ENCODE measurements at regions not wholly inside any gene's neighbourhood (a gene's known extent, or its start where the extent isn't known, plus 50 kb on each side); places are given as distances from the start of the nearest gene placed in this dataset.

DNA sequence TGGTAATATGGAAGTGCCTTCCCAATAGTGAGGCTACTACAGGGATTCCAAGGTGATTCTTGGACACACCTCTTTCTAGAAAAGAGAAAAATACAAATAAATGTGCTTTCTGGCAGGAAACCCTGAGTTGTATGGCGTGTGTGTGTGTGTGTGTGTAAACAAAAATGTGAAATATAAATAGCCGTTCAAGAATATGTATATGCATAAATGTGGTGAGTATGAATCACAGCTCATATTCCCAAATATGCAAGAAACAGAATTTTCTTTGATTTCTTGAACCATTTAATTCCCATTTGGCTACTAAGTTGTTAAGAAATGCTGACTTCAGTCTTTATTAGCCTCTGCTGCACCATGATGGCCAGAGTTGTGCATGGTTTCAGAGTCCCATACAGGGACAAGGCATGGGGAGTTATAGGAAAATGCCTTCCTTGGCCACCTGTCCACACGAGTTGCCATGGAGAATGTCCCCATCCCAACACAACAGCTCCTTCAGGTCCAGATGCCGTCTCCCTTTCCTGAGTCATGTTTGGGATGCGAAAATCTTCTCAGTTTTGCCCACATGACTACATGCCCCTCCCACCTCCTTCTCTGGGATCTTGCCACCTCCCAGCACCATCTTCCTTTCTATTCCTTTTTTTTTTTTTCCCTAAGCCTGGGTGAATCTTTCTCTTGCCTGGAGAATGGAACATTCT is 312.4 kb upstream of the ECI2 start:
- no peaks in the 10 kb centered on the region for H3K79me2 ChIP-seq (ENCODE audit: control insufficient read depth, insufficient read depth, low read length, poor library complexity)
- H2BK12ac ChIP-seq (ENCODE audit: low read length): peak overlapping the region; percentile 77
- H4K91ac ChIP-seq (ENCODE audit: low read depth, low read length): no peak overlapping the region
- H3K27ac ChIP-seq (ENCODE audit: low read depth, low read length): no peak overlapping the region
- no peak overlapping the region for H3K18ac ChIP-seq (ENCODE audit: low read length)
- H3K14ac ChIP-seq (ENCODE audit: low read length): no peak overlapping the region
- H3K36me3 ChIP-seq (ENCODE audit: control insufficient read depth in 1 of 2, insufficient read depth in 2 of 2, low read length in 2 of 2): no peaks in the 10 kb centered on the region
- no peak overlapping the region for H4K12ac ChIP-seq (ENCODE audit: low read depth, low read length)
- no peak overlapping the region for H4K8ac ChIP-seq (ENCODE audit: low read depth, low read length)
- H3K4me1 ChIP-seq (ENCODE audit: control insufficient read depth in 1 of 2, insufficient read depth in 2 of 2, low read length in 2 of 2): no peaks in the 10 kb centered on the region
- H3K4ac ChIP-seq (ENCODE audit: low read depth, low read length): no peak overlapping the region
- H3K4me2 ChIP-seq (ENCODE audit: low read length): no peak overlapping the region
- H2AK5ac ChIP-seq (ENCODE audit: low read length): no peak overlapping the region
- H2BK120ac ChIP-seq (ENCODE audit: insufficient read depth, low read length, poor library complexity): no peak overlapping the region
- H3K4me3 ChIP-seq (ENCODE audit: low read depth, low read length): no peak overlapping the region
- H3K9me3 ChIP-seq (ENCODE audit: insufficient read depth, low read depth, low read length): no peaks in the 10 kb centered on the region
- no peaks in the 10 kb centered on the region for H3K27me3 ChIP-seq (ENCODE audit: insufficient read depth, low read length)
- no peak overlapping the region for H3K23ac ChIP-seq (ENCODE audit: low read length)
- no peak overlapping the region for H2BK5ac ChIP-seq (ENCODE audit: low read depth, low read length, poor library complexity)
- no peaks in the 10 kb centered on the region for H3K79me1 ChIP-seq (ENCODE audit: low read length)
- H3K9ac ChIP-seq (ENCODE audit: low read length): no peak overlapping the region
- DNase-seq: peak; percentile 82 to 91
- H2AFZ ChIP-seq (ENCODE audit: insufficient read depth, low read length, poor library complexity): no peak overlapping the region
- no CpG with 5 or more reads among the region's 5 CpGs for WGBS (ENCODE audit: extremely low coverage, insufficient coverage, insufficient read length)

DNA sequence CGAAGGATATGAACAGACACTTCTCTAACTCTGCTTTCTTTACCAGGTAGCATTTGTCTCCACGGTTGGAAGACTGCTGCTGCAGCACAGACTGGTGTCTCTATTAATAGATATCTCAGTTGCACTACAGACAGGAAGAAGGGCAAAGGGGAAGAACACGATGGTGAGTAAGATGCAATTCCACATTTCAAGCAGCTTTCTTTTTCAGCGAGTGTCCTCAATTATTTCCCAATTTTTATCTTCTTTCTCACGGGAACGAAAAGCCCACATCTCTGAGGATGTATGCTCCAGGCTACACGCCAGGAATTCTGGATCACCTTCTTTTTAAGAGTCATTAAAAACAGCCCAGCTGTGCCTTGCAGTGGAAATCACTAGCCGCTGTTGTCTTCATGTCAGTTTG is 311.6 kb upstream of the ECI2 start:
- Histone ChIP-seq H3K27me3 (ENCODE audit: insufficient read depth, low read length) (no peaks in the 10 kb centered on the region), H3K79me1 (ENCODE audit: low read length) (no peaks in the 10 kb centered on the region), H2BK5ac (ENCODE audit: low read depth, low read length, poor library complexity) (no peak overlapping the region), H3K79me2 (ENCODE audit: control insufficient read depth, insufficient read depth, low read length, poor library complexity) (no peaks in the 10 kb centered on the region), H3K4me3 (ENCODE audit: low read depth, low read length) (no peak overlapping the region), H3K4ac (ENCODE audit: low read depth, low read length) (no peak overlapping the region), H3K9ac (ENCODE audit: low read length) (no peak overlapping the region), H2AK5ac (ENCODE audit: low read length) (no peak overlapping the region), H2AFZ (ENCODE audit: insufficient read depth, low read length, poor library complexity) (no peak overlapping the region), H3K14ac (ENCODE audit: low read length) (no peak overlapping the region), H3K23ac (ENCODE audit: low read length) (no peak overlapping the region), H3K9me3 (ENCODE audit: insufficient read depth, low read depth, low read length) (no peaks in the 10 kb centered on the region), H2BK12ac (ENCODE audit: low read length) (no peak overlapping the region), H3K18ac (ENCODE audit: low read length) (no peak overlapping the region), H3K27ac (ENCODE audit: low read depth, low read length) (no peak overlapping the region), H3K4me2 (ENCODE audit: low read length) (no peak overlapping the region), H4K8ac (ENCODE audit: low read depth, low read length) (no peak overlapping the region), H3K36me3 (ENCODE audit: control insufficient read depth in 1 of 2, insufficient read depth in 2 of 2, low read length in 2 of 2) (no peaks in the 10 kb centered on the region), H3K4me1 (ENCODE audit: control insufficient read depth in 1 of 2, insufficient read depth in 2 of 2, low read length in 2 of 2) (no peaks in the 10 kb centered on the region), H4K91ac (ENCODE audit: low read depth, low read length) (no peak overlapping the region), H2BK120ac (ENCODE audit: insufficient read depth, low read length, poor library complexity) (no peak overlapping the region), H4K12ac (ENCODE audit: low read depth, low read length) (no peak overlapping the region)
- WGBS (ENCODE audit: extremely low coverage, insufficient coverage, insufficient read length): no CpG with 5 or more reads among the region's 8 CpGs
- DNase-seq: peak; percentile 85 to 97

DNA sequence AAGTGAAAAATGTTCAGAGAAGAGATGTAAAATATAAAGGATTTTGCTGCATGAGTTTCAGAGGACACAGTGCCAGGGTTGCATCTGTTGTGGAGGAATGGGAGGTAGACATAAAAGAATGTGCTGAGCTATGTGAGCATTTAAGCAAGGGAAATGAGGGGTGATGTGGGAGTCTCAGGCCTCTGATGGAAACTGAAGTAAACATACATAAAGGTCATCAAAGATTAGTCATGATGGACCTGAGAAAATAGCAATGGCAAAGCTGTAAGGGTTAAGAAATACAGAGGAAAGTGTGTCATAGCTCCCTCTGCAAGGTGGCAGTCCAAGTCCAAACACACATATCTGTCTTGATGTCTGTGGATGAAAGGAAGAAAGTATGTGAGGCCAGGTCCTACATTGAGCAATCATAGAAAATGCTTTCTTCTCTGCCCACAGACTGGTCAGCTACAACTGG is 306.6 kb upstream of the ECI2 start:
- H4K91ac ChIP-seq (ENCODE audit: low read depth, low read length): no peak overlapping the region
- peaks cover 2% of the 10 kb centered on the region for H3K79me1 ChIP-seq (ENCODE audit: low read length)
- no peak overlapping the region for H2BK12ac ChIP-seq (ENCODE audit: low read length)
- no peak overlapping the region for H3K9ac ChIP-seq (ENCODE audit: low read length)
- no peak overlapping the region for H3K4ac ChIP-seq (ENCODE audit: low read depth, low read length)
- H3K4me2 ChIP-seq (ENCODE audit: low read length): no peak overlapping the region
- H3K23ac ChIP-seq (ENCODE audit: low read length): no peak overlapping the region
- H2AFZ ChIP-seq (ENCODE audit: insufficient read depth, low read length, poor library complexity): no peak overlapping the region
- no peaks in the 10 kb centered on the region for H3K36me3 ChIP-seq (ENCODE audit: control insufficient read depth in 1 of 2, insufficient read depth in 2 of 2, low read length in 2 of 2)
- H3K27ac ChIP-seq (ENCODE audit: low read depth, low read length): no peak overlapping the region
- no peaks in the 10 kb centered on the region for H3K9me3 ChIP-seq (ENCODE audit: insufficient read depth, low read depth, low read length)
- no peaks in the 10 kb centered on the region for H3K27me3 ChIP-seq (ENCODE audit: insufficient read depth, low read length)
- H2AK5ac ChIP-seq (ENCODE audit: low read length): no peak overlapping the region
- H3K79me2 ChIP-seq (ENCODE audit: control insufficient read depth, insufficient read depth, low read length, poor library complexity): no peaks in the 10 kb centered on the region
- no peak overlapping the region for H3K4me3 ChIP-seq (ENCODE audit: low read depth, low read length)
- H4K12ac ChIP-seq (ENCODE audit: low read depth, low read length): no peak overlapping the region
- H2BK5ac ChIP-seq (ENCODE audit: low read depth, low read length, poor library complexity): no peak overlapping the region
- H2BK120ac ChIP-seq (ENCODE audit: insufficient read depth, low read length, poor library complexity): no peak overlapping the region
- no peak overlapping the region for H3K18ac ChIP-seq (ENCODE audit: low read length)
- DNase-seq: peak; percentile 60 to 78
- H3K4me1 ChIP-seq (ENCODE audit: control insufficient read depth in 1 of 2, insufficient read depth in 2 of 2, low read length in 2 of 2): no peaks in the 10 kb centered on the region
- H4K8ac ChIP-seq (ENCODE audit: low read depth, low read length): no peak overlapping the region
- no peak overlapping the region for H3K14ac ChIP-seq (ENCODE audit: low read length)

DNA sequence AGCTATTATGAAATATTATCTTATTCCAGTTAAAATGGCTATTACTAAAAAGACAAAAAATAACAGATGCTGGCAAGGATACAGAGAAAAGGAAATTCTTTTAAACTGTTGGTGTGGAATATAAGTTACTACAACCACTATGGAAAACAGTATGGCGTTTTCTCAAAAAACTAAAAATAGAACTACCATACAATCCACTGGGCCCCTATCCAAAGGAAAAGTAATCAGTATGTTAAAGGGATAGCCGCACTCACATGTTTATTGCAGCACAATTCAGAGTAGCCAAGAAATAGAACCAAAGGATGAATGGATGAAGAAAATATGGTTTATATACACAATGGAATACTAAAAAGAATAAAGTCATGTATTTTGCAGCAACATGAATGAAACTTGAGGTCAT is 303.8 kb upstream of the ECI2 start:
- Histone ChIP-seq H3K79me1 (ENCODE audit: low read length) (peaks cover 4% of the 10 kb centered on the region), H3K4me2 (ENCODE audit: low read length) (no peak overlapping the region), H2BK5ac (ENCODE audit: low read depth, low read length, poor library complexity) (no peak overlapping the region), H4K12ac (ENCODE audit: low read depth, low read length) (no peak overlapping the region), H4K8ac (ENCODE audit: low read depth, low read length) (no peak overlapping the region), H4K91ac (ENCODE audit: low read depth, low read length) (no peak overlapping the region), H2BK120ac (ENCODE audit: insufficient read depth, low read length, poor library complexity) (no peak overlapping the region), H3K14ac (ENCODE audit: low read length) (no peak overlapping the region), H3K18ac (ENCODE audit: low read length) (no peak overlapping the region), H3K4me1 (ENCODE audit: control insufficient read depth in 1 of 2, insufficient read depth in 2 of 2, low read length in 2 of 2) (peaks cover 2% of the 10 kb centered on the region in 2 experiments), H3K27ac (ENCODE audit: low read depth, low read length) (no peak overlapping the region), H2AK5ac (ENCODE audit: low read length) (no peak overlapping the region), H3K4me3 (ENCODE audit: low read depth, low read length) (no peak overlapping the region), H2AFZ (ENCODE audit: insufficient read depth, low read length, poor library complexity) (no peak overlapping the region), H3K27me3 (ENCODE audit: insufficient read depth, low read length) (no peaks in the 10 kb centered on the region), H3K9me3 (ENCODE audit: insufficient read depth, low read depth, low read length) (no peaks in the 10 kb centered on the region), H3K23ac (ENCODE audit: low read length) (no peak overlapping the region), H2BK12ac (ENCODE audit: low read length) (no peak overlapping the region), H3K9ac (ENCODE audit: low read length) (no peak overlapping the region), H3K4ac (ENCODE audit: low read depth, low read length) (no peak overlapping the region), H3K36me3 (ENCODE audit: control insufficient read depth in 1 of 2, insufficient read depth in 2 of 2, low read length in 2 of 2) (no peaks in the 10 kb centered on the region), H3K79me2 (ENCODE audit: control insufficient read depth, insufficient read depth, low read length, poor library complexity) (peaks cover 2% of the 10 kb centered on the region)
- DNase-seq: no peak
- WGBS (ENCODE audit: extremely low coverage, insufficient coverage, insufficient read length): no CpG with 5 or more reads among the region's 2 CpGs
